SK-N-MC (cell line): ENCODE measurements at regions not wholly inside any gene's neighbourhood (a gene's known extent, or its start where the extent isn't known, plus 50 kb on each side); places are given as distances from the start of the nearest gene placed in this dataset.

Experiments
- DNase-seq: peaks from one replicate; pipeline ENCODE4 v3.0.0-alpha.2; 2011; ENCODE audit warnings: low read depth, low spot score
- H3K27ac ChIP-seq: fragments of 200-600 bp; sonication (generic); 2 replicates; pipeline ENCODE4 v1.5.1; 2016; ENCODE audit warnings: mixed run types
- H3K36me3 ChIP-seq: fragments of 200-600 bp; sonication (generic); 2 replicates; pipeline ENCODE4 v1.6.1; 2017; ENCODE audit warnings: antibody characterized with exemption, low read length, mixed read lengths; ENCODE audit not compliant: insufficient read depth
- H3K4me3 ChIP-seq: fragments of 200-600 bp; sonication (generic); 2 replicates; pipeline ENCODE4 v1.5.1; 2016
- H3K9ac ChIP-seq: fragments of 200-600 bp; sonication (generic); 2 replicates; pipeline ENCODE4 v1.8.0; 2017; ENCODE audit warnings: mixed run types, mixed read lengths; ENCODE audit not compliant: insufficient read length
- H3K9me3 ChIP-seq: fragments of 200-600 bp; sonication (generic); 2 replicates; pipeline ENCODE4 v1.6.1; 2017; ENCODE audit warnings: low read depth, mild to moderate bottlenecking, antibody characterized with exemption, low read length, moderate library complexity, mixed read lengths
- EZH2 ChIP-seq: fragments of 200-600 bp; sonication (generic); IDR thresholded peaks from one replicate; pipeline ENCODE4 v1.6.1; 2017; ENCODE audit warnings: antibody characterized with exemption
- FOXP2 ChIP-seq: optimal IDR thresholded peaks from 2 replicates; pipeline ENCODE3; 2011; ENCODE audit warnings: mild to moderate bottlenecking, moderate library complexity; ENCODE audit not compliant: insufficient read depth; ENCODE audit errors: extremely low read length, control extremely low read depth
- POLR2AphosphoS5 ChIP-seq: IDR thresholded peaks from 2 replicates; pipeline ENCODE4 v1.6.1; 2012; ENCODE audit warnings: mild to moderate bottlenecking, low read depth, low read length, borderline replicate concordance

GRCh38 chr1:97983126-97983525 lies 62.3 kb upstream of the DPYD start:
- TF ChIP-seq FOXP2 (no peak), EZH2 (no peak), POLR2AphosphoS5 (no peak)
- DNase-seq = no peak
- no peaks in the 10 kb centered on the region for H3K9me3 ChIP-seq
- H3K36me3 ChIP-seq = no peaks in the 10 kb centered on the region
- no peak overlapping the region for H3K27ac ChIP-seq
- no peak overlapping the region for H3K9ac ChIP-seq
- H3K4me3 ChIP-seq = no peak overlapping the region

- Histone ChIP-seq H3K36me3 (no peaks in the 10 kb centered on the region), H3K27ac (no peak overlapping the region), H3K9ac (no peak overlapping the region), H3K9me3 (no peaks in the 10 kb centered on the region), H3K4me3 (no peak overlapping the region)
- TF ChIP-seq POLR2AphosphoS5 = no peak
- TF ChIP-seq EZH2 = no peak
- no peak for DNase-seq
These were observed 59.7 kb upstream of the DPYD start for GRCh38 chr1:97980530-97980929.

GRCh38 chr1:97976801-97977200 lies 56.0 kb upstream of the DPYD start:
- Histone ChIP-seq H3K4me3 (no peak overlapping the region), H3K9me3 (no peaks in the 10 kb centered on the region), H3K36me3 (no peaks in the 10 kb centered on the region), H3K27ac (no peak overlapping the region), H3K9ac (no peak overlapping the region)
- no peak for TF ChIP-seq POLR2AphosphoS5
- no peak for TF ChIP-seq FOXP2
- no peak for TF ChIP-seq EZH2
- no peak for DNase-seq
